ENCODE measurements at regions not wholly inside any gene's neighbourhood (a gene's known extent, or its start where the extent isn't known, plus 50 kb on each side); places are given as distances from the start of the nearest gene placed in this dataset.

GRCh38 chr5:129853588-129853987 lies 50.7 kb upstream of the CHSY3 start:
- no peaks in the 10 kb centered on the region for H3K27me3 ChIP-seq
- H3K36me3 ChIP-seq = no peaks in the 10 kb centered on the region
- peak in 1 of 2 donors; percentile 16 for DNase-seq (ENCODE audit: low read depth in 1 of 2, low spot score in 1 of 2)
- TF ChIP-seq, protein P1, sequence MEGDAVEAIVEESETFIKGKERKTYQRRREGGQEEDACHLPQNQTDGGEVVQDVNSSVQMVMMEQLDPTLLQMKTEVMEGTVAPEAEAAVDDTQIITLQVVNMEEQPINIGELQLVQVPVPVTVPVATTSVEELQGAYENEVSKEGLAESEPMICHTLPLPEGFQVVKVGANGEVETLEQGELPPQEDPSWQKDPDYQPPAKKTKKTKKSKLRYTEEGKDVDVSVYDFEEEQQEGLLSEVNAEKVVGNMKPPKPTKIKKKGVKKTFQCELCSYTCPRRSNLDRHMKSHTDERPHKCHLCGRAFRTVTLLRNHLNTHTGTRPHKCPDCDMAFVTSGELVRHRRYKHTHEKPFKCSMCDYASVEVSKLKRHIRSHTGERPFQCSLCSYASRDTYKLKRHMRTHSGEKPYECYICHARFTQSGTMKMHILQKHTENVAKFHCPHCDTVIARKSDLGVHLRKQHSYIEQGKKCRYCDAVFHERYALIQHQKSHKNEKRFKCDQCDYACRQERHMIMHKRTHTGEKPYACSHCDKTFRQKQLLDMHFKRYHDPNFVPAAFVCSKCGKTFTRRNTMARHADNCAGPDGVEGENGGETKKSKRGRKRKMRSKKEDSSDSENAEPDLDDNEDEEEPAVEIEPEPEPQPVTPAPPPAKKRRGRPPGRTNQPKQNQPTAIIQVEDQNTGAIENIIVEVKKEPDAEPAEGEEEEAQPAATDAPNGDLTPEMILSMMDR (IDR thresholded peaks at IDR 0.05; ENCODE audit: low read depth, low read length) = no peak
- no peaks in the 10 kb centered on the region for H3K9me3 ChIP-seq (ENCODE audit: low read depth)
- H3K4me3 ChIP-seq = no peak overlapping the region
- peaks cover 6% of the 10 kb centered on the region for H3K4me1 ChIP-seq (ENCODE audit: low read depth)
- H3K27ac ChIP-seq = no peak overlapping the region

Data from cardiac muscle cell (in vitro differentiated cells and primary cell).